PC-9 (cell line): ENCODE measurements at regions not wholly inside any gene's neighbourhood (a gene's known extent, or its start where the extent isn't known, plus 50 kb on each side); places are given as distances from the start of the nearest gene placed in this dataset.

Source experiments
- BruUV-seq: library from RNA; stranded (reverse); fragments of 400-500 nt; replicated peaks from 2 replicates; lab custom pipeline; 2021; lab: Mats Ljungman, UMichigan
- CTCF ChIA-PET: fragments of 300-600 bp; sonication (Branson Sonifier 250); formaldehyde crosslinking; loops from one replicate; lab custom pipeline; 2022; ENCODE audit warnings: antibody characterized with exemption; lab: Charles Lee
- POLR2A ChIA-PET: fragments of 300-600 bp; sonication (Branson Sonifier 250); formaldehyde crosslinking; loops from one replicate; lab custom pipeline; 2022; ENCODE audit warnings: antibody characterized with exemption; ENCODE audit not compliant: unreplicated experiment; lab: Charles Lee
- DNase-seq, 2 experiments: peaks; one replicate each; pipeline versions ENCODE4 v3.0.0 to v3.0.0-alpha.2; 2015 to 2022; ENCODE audit warnings: mixed read lengths in 1 of 2
- H2AFZ ChIP-seq: fragments of 200-600 bp; sonication (generic); 2 replicates; pipeline ENCODE4 v1.8.1; 2017; ENCODE audit warnings: antibody characterized with exemption
- H3F3A ChIP-seq: fragments of 200-600 bp; sonication (generic); 2 replicates; pipeline ENCODE4 v1.8.1; 2017; ENCODE audit warnings: antibody characterized with exemption, mild to moderate bottlenecking, low read depth; ENCODE audit not compliant: insufficient read depth
- H3K27ac ChIP-seq: fragments of 200-600 bp; sonication (generic); 2 replicates; pipeline ENCODE4 v1.6.1; 2016; ENCODE audit warnings: mixed run types
- H3K27me3 ChIP-seq: fragments of 200-600 bp; sonication (generic); 2 replicates; pipeline ENCODE4 v1.6.1; 2016; ENCODE audit warnings: low read depth, mixed run types; ENCODE audit not compliant: insufficient read depth
- H3K36me3 ChIP-seq: fragments of 200-600 bp; sonication (generic); 2 replicates; pipeline ENCODE4 v1.6.1; 2016; ENCODE audit warnings: low read depth, mixed run types
- H3K4me1 ChIP-seq: fragments of 200-600 bp; sonication (generic); replicated peaks from 2 replicates; pipeline ENCODE4 v1.6.1; 2016; ENCODE audit warnings: mixed run types; ENCODE audit not compliant: insufficient read depth
- H3K4me2 ChIP-seq: fragments of 200-600 bp; sonication (generic); 2 replicates; pipeline ENCODE4 v1.6.1; 2017; ENCODE audit warnings: mixed run types
- H3K4me3 ChIP-seq: fragments of 200-600 bp; sonication (generic); 2 replicates; pipeline ENCODE4 v1.6.1; 2016; ENCODE audit warnings: mixed run types
- H3K79me2 ChIP-seq: fragments of 200-600 bp; sonication (generic); 2 replicates; pipeline ENCODE4 v1.6.1; 2017; ENCODE audit warnings: low read depth, mixed run types
- H3K9me2 ChIP-seq: fragments of 200-600 bp; sonication (generic); 2 replicates; pipeline ENCODE4 v1.8.1; 2017; ENCODE audit warnings: mild to moderate bottlenecking; ENCODE audit not compliant: insufficient read depth
- H3K9me3 ChIP-seq: fragments of 200-600 bp; sonication (generic); 2 replicates; pipeline ENCODE4 v1.8.1; 2016; ENCODE audit warnings: low read depth; ENCODE audit not compliant: insufficient read depth
- H4K20me1 ChIP-seq: fragments of 200-600 bp; sonication (generic); 2 replicates; pipeline ENCODE4 v1.8.1; 2017; ENCODE audit not compliant: insufficient read depth
- CTCF ChIP-seq: fragments of 200-600 bp; sonication (generic); conservative IDR thresholded peaks from 2 replicates; pipeline ENCODE4 v1.6.1; 2017; ENCODE audit warnings: mixed run types, antibody characterized with exemption, mild to moderate bottlenecking, moderate library complexity
- EZH2 ChIP-seq: fragments of 200-600 bp; sonication (generic); IDR thresholded peaks from 2 replicates; pipeline ENCODE4 v1.8.0; 2017; ENCODE audit warnings: antibody characterized with exemption, low read depth
- intact Hi-C: fragments of 100-400 bp; cut with micrococcal nuclease; formaldehyde crosslinking; loops from one replicate; pipeline ENCODE4 v1.10.0; 2022; ENCODE audit not compliant: unreplicated experiment

GRCh38 chr2:134193006-134193405 is 60.9 kb upstream of the MGAT5 start:
- peaks cover 22% of the 10 kb centered on the region for H3F3A ChIP-seq
- CTCF ChIA-PET, result no interaction called here
- H2AFZ ChIP-seq, result no peak overlapping the region
- POLR2A ChIA-PET, result no interaction called here
- no peak overlapping the region for H3K27ac ChIP-seq
- no peaks in the 10 kb centered on the region for H3K36me3 ChIP-seq
- BruUV-seq, result no TSS peak
- peaks cover 25% of the 10 kb centered on the region for H3K4me1 ChIP-seq
- TF ChIP-seq EZH2, result no peak
- TF ChIP-seq CTCF, result no peak
- H3K27me3 ChIP-seq, result no peaks in the 10 kb centered on the region
- H3K79me2 ChIP-seq, result peaks cover 15% of the 10 kb centered on the region; the same call in 1 of the 2 replicates
- no peaks in the 10 kb centered on the region for H3K9me3 ChIP-seq
- no peak overlapping the region for H3K4me3 ChIP-seq
- no peak overlapping the region for H3K4me2 ChIP-seq
- intact Hi-C loops, result no loop called here
- DNase-seq, result no peak
- no peaks in the 10 kb centered on the region for H3K9me2 ChIP-seq
- no peaks in the 10 kb centered on the region for H4K20me1 ChIP-seq

DNA sequence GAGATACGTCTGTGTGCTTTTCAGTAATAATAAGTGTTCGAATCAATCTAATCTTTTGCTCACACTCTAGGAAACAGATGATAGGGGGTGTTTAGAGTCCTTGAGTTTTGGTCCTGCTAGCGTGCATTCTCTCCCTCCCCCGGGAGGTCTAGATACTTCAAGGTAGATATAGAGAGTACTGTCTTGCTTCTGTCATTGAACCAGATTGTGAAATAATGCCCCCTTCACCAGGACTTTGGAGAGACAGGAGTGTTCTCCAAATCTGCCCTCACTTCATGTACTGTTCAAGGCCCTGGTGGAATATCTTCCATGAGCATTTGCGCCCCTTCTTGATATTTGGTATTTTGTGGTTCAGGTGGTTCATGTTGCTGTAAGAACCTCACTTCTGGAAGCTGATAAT is 59.4 kb upstream of the MGAT5 start:
- peaks cover 11% of the 10 kb centered on the region for H3K4me1 ChIP-seq
- no peak overlapping the region for H3K4me3 ChIP-seq
- peaks cover 15% of the 10 kb centered on the region; the same call in 1 of the 2 replicates for H3K79me2 ChIP-seq
- no peak overlapping the region for H3K4me2 ChIP-seq
- no peak overlapping the region for H2AFZ ChIP-seq
- no peaks in the 10 kb centered on the region for H3K36me3 ChIP-seq
- no peaks in the 10 kb centered on the region for H3K9me3 ChIP-seq
- no peak overlapping the region for H3K27ac ChIP-seq
- peaks cover 7% of the 10 kb centered on the region for H3F3A ChIP-seq
- CTCF ChIA-PET, result no interaction called here
- no peaks in the 10 kb centered on the region for H4K20me1 ChIP-seq
- H3K27me3 ChIP-seq, result no peaks in the 10 kb centered on the region
- BruUV-seq, result no TSS peak
- no peaks in the 10 kb centered on the region for H3K9me2 ChIP-seq
- intact Hi-C loops, result no loop called here
- no peak for DNase-seq
- no peak for TF ChIP-seq CTCF
- TF ChIP-seq EZH2, result no peak
- POLR2A ChIA-PET, result no interaction called here

- ChIA-PET CTCF (no interaction called here), POLR2A (no interaction called here)
- no TSS peak for BruUV-seq
- Histone ChIP-seq H3K36me3 (no peaks in the 10 kb centered on the region), H3K4me2 (no peak overlapping the region), H2AFZ (no peak overlapping the region), H4K20me1 (no peaks in the 10 kb centered on the region), H3F3A (no peaks in the 10 kb centered on the region), H3K27ac (no peak overlapping the region), H3K4me3 (no peak overlapping the region), H3K9me3 (no peaks in the 10 kb centered on the region), H3K27me3 (no peaks in the 10 kb centered on the region), H3K9me2 (no peaks in the 10 kb centered on the region), H3K79me2 (peaks cover 13% of the 10 kb centered on the region; the same call in 1 of the 2 replicates), H3K4me1 (peaks cover 3% of the 10 kb centered on the region)
- intact Hi-C loops, result no loop called here
- no peak for DNase-seq
- no peak for TF ChIP-seq CTCF
- no peak for TF ChIP-seq EZH2
These were observed 58.5 kb upstream of the MGAT5 start for GRCh38 chr2:134195341-134195740.
